ENCODE measurements at regions not wholly inside any gene's neighbourhood (a gene's known extent, or its start where the extent isn't known, plus 50 kb on each side); places are given as distances from the start of the nearest gene placed in this dataset.
"Not testable (repeated sequence)": the region's sequence is repeated elsewhere in the genome, so short reads cannot be mapped to it uniquely, and the experiment has no call there.

DNA sequence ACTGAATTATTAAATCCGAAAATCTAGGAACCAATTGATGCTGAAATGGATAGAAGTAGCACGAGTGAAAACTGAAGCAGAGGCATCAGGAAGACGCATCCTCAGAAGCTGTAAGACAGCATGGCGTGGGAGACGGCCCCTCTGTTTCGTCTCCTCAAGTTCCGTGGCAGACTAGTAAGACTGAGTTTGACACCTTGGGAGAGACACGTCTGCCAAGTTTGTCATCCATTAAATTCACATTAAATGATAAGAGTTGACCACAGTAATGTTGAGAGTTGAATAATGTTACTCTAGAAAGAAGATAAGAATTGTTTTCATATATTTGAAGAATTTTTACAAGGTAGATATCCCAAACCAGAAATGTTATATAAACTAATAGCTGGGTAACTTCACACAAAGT lies 736.1 kb upstream of the FRG1 start:
- no peak for DNase-seq (ENCODE audit: low read depth)
- TF ChIP-seq, protein P1, sequence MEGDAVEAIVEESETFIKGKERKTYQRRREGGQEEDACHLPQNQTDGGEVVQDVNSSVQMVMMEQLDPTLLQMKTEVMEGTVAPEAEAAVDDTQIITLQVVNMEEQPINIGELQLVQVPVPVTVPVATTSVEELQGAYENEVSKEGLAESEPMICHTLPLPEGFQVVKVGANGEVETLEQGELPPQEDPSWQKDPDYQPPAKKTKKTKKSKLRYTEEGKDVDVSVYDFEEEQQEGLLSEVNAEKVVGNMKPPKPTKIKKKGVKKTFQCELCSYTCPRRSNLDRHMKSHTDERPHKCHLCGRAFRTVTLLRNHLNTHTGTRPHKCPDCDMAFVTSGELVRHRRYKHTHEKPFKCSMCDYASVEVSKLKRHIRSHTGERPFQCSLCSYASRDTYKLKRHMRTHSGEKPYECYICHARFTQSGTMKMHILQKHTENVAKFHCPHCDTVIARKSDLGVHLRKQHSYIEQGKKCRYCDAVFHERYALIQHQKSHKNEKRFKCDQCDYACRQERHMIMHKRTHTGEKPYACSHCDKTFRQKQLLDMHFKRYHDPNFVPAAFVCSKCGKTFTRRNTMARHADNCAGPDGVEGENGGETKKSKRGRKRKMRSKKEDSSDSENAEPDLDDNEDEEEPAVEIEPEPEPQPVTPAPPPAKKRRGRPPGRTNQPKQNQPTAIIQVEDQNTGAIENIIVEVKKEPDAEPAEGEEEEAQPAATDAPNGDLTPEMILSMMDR (IDR thresholded peaks at IDR 0.05; ENCODE audit: insufficient read depth, low read depth, low read length, missing control alignments) = no peak
- H3K4me3 ChIP-seq (ENCODE audit: low read depth, low read length) = no peak overlapping the region

DNA sequence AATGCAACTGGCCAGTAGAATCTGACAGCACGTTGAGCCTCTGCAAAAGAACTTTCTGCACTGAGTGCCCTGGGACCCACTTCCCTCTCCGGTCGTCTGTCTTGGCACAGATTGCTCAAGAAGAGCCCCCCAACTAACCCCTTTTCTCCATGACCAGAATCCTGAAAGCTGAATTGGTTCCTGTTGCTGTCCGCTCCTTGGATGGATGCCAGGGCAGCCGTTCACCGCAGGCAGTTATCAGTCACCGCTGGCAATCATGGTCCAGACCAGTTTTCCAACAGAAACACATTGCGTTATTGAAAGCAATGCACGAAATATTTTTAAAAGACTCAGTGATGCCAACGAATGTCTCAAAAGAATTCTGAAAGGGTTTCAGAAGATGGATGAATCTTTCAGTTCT lies 733.7 kb upstream of the FRG1 start:
- H3K4me3 ChIP-seq (ENCODE audit: low read depth, low read length) = no peak overlapping the region
- TF ChIP-seq, protein P1 (IDR thresholded peaks at IDR 0.05; ENCODE audit: insufficient read depth, low read depth, low read length, missing control alignments) = no peak
- no peak for DNase-seq (ENCODE audit: low read depth)

DNA sequence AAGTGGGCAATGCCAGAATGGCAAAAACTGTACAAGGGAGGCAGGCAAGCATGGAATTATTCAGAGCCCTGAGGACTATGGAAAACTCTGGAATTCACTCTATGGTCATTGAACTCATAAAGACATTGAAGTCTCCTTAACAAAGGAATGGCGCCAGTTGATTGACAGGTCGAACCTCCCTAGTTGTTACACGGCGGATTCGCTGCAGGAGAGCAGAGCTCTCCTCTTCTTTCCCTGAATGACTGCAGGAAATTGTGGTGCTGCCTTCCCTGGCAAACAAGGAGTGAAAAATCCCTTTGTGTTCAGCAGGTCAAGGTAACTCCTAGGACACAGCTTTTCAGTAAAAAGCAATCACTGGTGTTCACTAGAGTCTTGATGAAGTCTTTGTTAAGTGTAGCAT lies 732.8 kb upstream of the FRG1 start:
- no peak overlapping the region for H3K4me3 ChIP-seq (ENCODE audit: low read depth, low read length)
- no peak for DNase-seq (ENCODE audit: low read depth)
- TF ChIP-seq, protein P1 (IDR thresholded peaks at IDR 0.05; ENCODE audit: insufficient read depth, low read depth, low read length, missing control alignments) = no peak

DNA sequence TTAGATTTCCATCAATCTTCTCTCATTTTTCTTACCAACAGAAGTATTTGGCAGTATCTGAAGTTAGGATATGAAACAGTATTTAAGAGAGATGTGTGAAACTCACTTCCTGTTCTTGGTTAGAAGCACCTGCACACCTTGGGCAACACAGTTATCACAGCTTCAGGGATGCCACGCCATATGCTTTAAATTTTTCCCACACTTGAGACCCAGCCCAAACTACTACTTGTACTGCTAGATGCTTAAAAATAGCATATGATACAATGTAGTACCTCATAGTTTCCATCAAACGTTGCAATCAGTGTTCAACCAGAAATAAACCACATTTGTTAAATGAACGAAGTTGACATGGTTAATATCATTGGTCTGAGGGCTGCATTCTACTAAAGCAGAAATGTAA lies 725.1 kb upstream of the FRG1 start:
- H3K4me3 ChIP-seq (ENCODE audit: low read depth, low read length) = no peak overlapping the region
- TF ChIP-seq, protein P1 (IDR thresholded peaks at IDR 0.05; ENCODE audit: insufficient read depth, low read depth, low read length, missing control alignments) = no peak
- no peak for DNase-seq (ENCODE audit: low read depth)

DNA sequence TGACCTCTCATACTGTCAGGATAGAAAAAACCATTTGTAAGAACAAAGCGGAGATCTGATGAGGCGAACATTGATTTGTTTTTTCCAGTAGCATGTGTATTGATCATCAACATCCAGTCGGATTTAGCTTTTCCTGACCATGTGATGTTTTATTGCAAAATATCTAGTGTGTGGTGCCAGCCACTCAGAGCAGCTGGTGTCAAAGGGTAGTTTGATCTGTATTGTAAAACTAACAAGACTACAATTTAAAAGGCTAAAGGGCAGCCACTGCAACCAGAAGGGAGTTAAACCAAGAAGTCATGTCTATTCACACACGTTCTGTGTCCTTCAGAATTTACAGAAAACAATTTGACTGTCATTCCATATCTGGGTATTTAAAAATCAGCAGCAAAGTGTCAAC lies 719.0 kb upstream of the FRG1 start:
- H3K4me3 ChIP-seq (ENCODE audit: low read depth, low read length) = no peak overlapping the region
- no peak for DNase-seq (ENCODE audit: low read depth)
- TF ChIP-seq, protein P1 (IDR thresholded peaks at IDR 0.05; ENCODE audit: insufficient read depth, low read depth, low read length, missing control alignments) = no peak

DNA sequence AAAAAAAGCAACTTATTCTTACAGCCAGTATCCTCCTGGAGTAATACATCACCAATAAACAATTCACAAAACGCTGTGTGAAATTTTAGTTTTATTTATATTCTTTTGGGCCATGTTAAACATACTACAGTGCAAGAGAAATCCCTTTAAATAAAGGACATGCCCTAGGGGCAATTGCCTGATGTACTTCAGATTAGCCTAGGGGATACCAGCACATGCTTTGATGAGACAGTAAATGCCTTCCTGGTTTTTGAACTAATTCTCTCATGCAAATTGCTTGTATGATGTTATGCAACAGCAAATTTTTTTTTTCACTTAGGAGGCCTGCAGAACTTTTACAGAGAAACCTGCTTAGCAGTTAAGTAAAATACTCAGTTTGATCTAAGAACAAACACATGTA lies 711.9 kb upstream of the FRG1 start:
- no peak overlapping the region for H3K4me3 ChIP-seq (ENCODE audit: low read depth, low read length)
- TF ChIP-seq, protein P1 (IDR thresholded peaks at IDR 0.05; ENCODE audit: insufficient read depth, low read depth, low read length, missing control alignments) = no peak
- DNase-seq (ENCODE audit: low read depth) = no peak

DNA sequence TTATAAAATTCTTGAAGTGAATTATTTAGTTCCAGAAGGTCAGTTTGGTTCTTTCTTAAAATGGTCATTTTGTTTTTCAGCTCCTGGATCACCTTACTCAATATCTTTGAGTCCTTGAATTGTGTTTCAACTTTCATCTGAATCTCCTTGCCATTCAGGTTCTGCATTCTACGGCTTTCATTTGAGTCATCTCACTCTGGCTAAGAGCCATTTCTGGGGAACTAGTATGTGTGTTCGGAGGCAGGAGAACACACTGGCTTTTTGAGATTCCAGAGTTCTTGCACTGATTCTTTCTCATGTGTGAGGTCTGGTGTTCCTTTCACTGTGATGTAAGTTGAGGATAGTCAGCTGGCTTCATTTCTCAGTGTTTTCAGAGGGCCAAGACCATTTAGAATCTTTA lies 708.4 kb upstream of the FRG1 start:
- TF ChIP-seq, protein P1 (IDR thresholded peaks at IDR 0.05; ENCODE audit: insufficient read depth, low read depth, low read length, missing control alignments) = no peak
- no peak overlapping the region for H3K4me3 ChIP-seq (ENCODE audit: low read depth, low read length)
- no peak for DNase-seq (ENCODE audit: low read depth)

DNA sequence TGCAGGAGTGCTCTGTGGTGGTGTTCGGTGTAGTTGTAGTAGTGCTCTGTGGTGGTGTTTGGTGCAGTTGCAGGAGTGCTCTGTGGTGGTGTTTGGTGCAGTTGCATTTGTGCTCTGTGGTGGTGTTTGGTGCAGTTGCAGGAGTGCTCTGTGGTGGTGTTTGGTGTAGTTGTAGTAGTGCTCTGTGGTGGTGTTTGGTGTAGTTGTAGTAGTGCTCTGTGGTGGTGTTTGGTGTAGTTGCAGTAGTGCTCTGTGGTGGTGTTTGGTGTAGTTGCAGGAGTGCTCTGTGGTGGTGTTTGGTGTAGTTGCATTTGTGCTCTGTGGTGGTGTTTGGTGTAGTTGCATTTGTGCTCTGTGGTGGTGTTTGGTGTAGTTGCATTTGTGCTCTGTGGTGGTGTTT lies 706.9 kb upstream of the FRG1 start:
- not testable (repeated sequence) for DNase-seq (ENCODE audit: low read depth); H3K4me3 ChIP-seq (ENCODE audit: low read depth, low read length)

DNA sequence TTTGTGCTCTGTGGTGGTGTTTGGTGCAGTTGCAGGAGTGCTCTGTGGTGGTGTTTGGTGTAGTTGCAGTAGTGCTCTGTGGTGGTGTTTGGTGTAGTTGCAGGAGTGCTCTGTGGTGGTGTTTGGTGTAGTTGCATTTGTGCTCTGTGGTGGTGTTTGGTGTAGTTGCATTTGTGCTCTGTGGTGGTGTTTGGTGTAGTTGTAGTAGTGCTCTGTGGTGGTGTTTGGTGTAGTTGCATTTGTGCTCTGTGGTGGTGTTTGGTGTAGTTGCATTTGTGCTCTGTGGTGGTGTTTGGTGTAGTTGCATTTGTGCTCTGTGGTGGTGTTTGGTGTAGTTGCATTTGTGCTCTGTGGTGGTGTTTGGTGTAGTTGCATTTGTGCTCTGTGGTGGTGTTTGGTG lies 705.7 kb upstream of the FRG1 start:
- H3K4me3 ChIP-seq (ENCODE audit: low read depth, low read length); DNase-seq (ENCODE audit: low read depth): not testable (repeated sequence)
